Fibroblast of the aortic adventitia (primary cell): ENCODE measurements at regions not wholly inside any gene's neighbourhood (a gene's known extent, or its start where the extent isn't known, plus 50 kb on each side); places are given as distances from the start of the nearest gene placed in this dataset.

Source experiments
- DNase-seq: peaks from one replicate; pipeline ENCODE4 v3.0.0-alpha.2; 2010; ENCODE audit warnings: low read depth
- H3K4me3 ChIP-seq: 2 replicates; pipeline ENCODE4 v1.5.1; 2011; ENCODE audit warnings: low read depth, mild to moderate bottlenecking, control low read depth, low read length, moderate library complexity
- CTCF ChIP-seq: IDR thresholded peaks from 2 replicates; pipeline ENCODE4 v1.5.1; 2011; ENCODE audit warnings: mild to moderate bottlenecking, low read length, control low read depth, inconsistent platforms; ENCODE audit not compliant: insufficient read depth

GRCh38 chr10:10777279-10777678 is 240.4 kb upstream of the CELF2 start:
- no peak for DNase-seq
- no peak for TF ChIP-seq CTCF
- H3K4me3 ChIP-seq: no peak overlapping the region

- no peak for TF ChIP-seq CTCF
- no peak for DNase-seq
- no peak overlapping the region for H3K4me3 ChIP-seq
These were observed 239.9 kb upstream of the CELF2 start for GRCh38 chr10:10777723-10778122.

GRCh38 chr10:10778959-10779358 is 238.7 kb upstream of the CELF2 start:
- no peak for TF ChIP-seq CTCF
- peak; percentile 40 for DNase-seq
- no peak overlapping the region for H3K4me3 ChIP-seq

- no peak for DNase-seq
- H3K4me3 ChIP-seq: no peak overlapping the region
- TF ChIP-seq CTCF: no peak
These were observed 238.2 kb upstream of the CELF2 start for GRCh38 chr10:10779511-10779910.

- TF ChIP-seq CTCF: no peak
- no peak overlapping the region for H3K4me3 ChIP-seq
- DNase-seq: peak; percentile 20
These were observed 236.9 kb upstream of the CELF2 start for GRCh38 chr10:10780746-10781145.

- TF ChIP-seq CTCF: no peak
- H3K4me3 ChIP-seq: no peak overlapping the region
- DNase-seq: no peak
These were observed 235.1 kb upstream of the CELF2 start for GRCh38 chr10:10782603-10783002.

GRCh38 chr10:10785627-10786026 is 232.0 kb upstream of the CELF2 start:
- H3K4me3 ChIP-seq: no peak overlapping the region
- TF ChIP-seq CTCF: no peak
- DNase-seq: peak; percentile 66
